ENCODE measurements at regions not wholly inside any gene's neighbourhood (a gene's known extent, or its start where the extent isn't known, plus 50 kb on each side); places are given as distances from the start of the nearest gene placed in this dataset.

- H3K27ac ChIP-seq, result no peak overlapping the region
- no peak for DNase-seq (ENCODE audit: low spot score in 2 of 2)
- intact Hi-C loops (cut with DNase I; ENCODE audit: low total_unique reads), result no loop called here
- H3K27me3 ChIP-seq, result no peaks in the 10 kb centered on the region
- no peaks in the 10 kb centered on the region for H3K9me3 ChIP-seq
- no peak for TF ChIP-seq POLR2AphosphoS5 (IDR thresholded peaks at IDR 0.05)
- TF ChIP-seq CTCF (IDR thresholded peaks at IDR 0.05), result no peak
- H3K36me3 ChIP-seq, result no peaks in the 10 kb centered on the region
- H3K4me1 ChIP-seq, result no peaks in the 10 kb centered on the region
- no peak overlapping the region for H3K4me3 ChIP-seq
These were observed 110.7 kb upstream of the CTSC start for GRCh38 chr11:88448131-88448670.

- Histone ChIP-seq H3K27me3 (no peaks in the 10 kb centered on the region), H3K4me1 (no peaks in the 10 kb centered on the region), H3K4me3 (no peak overlapping the region), H3K27ac (no peak overlapping the region), H3K9me3 (no peaks in the 10 kb centered on the region), H3K36me3 (no peaks in the 10 kb centered on the region)
- no peak for DNase-seq (ENCODE audit: low spot score in 2 of 2)
- TF ChIP-seq POLR2AphosphoS5 (IDR thresholded peaks at IDR 0.05) (no peak), CTCF (IDR thresholded peaks at IDR 0.05) (no peak), POLR2A (IDR thresholded peaks at IDR 0.05) (no peak)
- intact Hi-C loops (cut with DNase I; ENCODE audit: low total_unique reads), result no loop called here
These were observed 109.7 kb upstream of the CTSC start for GRCh38 chr11:88447281-88447680.

- intact Hi-C loops (cut with DNase I; ENCODE audit: low total_unique reads), result no loop called here
- no peak overlapping the region for H3K27ac ChIP-seq
- no peak for TF ChIP-seq CTCF (IDR thresholded peaks at IDR 0.05)
- no peak for TF ChIP-seq POLR2AphosphoS5 (IDR thresholded peaks at IDR 0.05)
- TF ChIP-seq POLR2A (IDR thresholded peaks at IDR 0.05), result no peak
- no peaks in the 10 kb centered on the region for H3K4me1 ChIP-seq
- no peaks in the 10 kb centered on the region for H3K9me3 ChIP-seq
- no peaks in the 10 kb centered on the region for H3K27me3 ChIP-seq
- no peak for DNase-seq (ENCODE audit: low spot score in 2 of 2)
- H3K36me3 ChIP-seq, result no peaks in the 10 kb centered on the region
- no peak overlapping the region for H3K4me3 ChIP-seq
These were observed 101.8 kb upstream of the CTSC start for GRCh38 chr11:88439356-88439755.

GRCh38 chr11:88438721-88439120 lies 101.2 kb upstream of the CTSC start:
- H3K9me3 ChIP-seq, result no peaks in the 10 kb centered on the region
- no peak for TF ChIP-seq POLR2AphosphoS5 (IDR thresholded peaks at IDR 0.05)
- intact Hi-C loops (cut with DNase I; ENCODE audit: low total_unique reads), result no loop called here
- no peak overlapping the region for H3K27ac ChIP-seq
- H3K4me1 ChIP-seq, result no peaks in the 10 kb centered on the region
- no peak overlapping the region for H3K4me3 ChIP-seq
- no peaks in the 10 kb centered on the region for H3K27me3 ChIP-seq
- no peaks in the 10 kb centered on the region for H3K36me3 ChIP-seq
- DNase-seq (ENCODE audit: low spot score in 2 of 2), result no peak

- no peaks in the 10 kb centered on the region for H3K36me3 ChIP-seq
- no peaks in the 10 kb centered on the region for H3K4me1 ChIP-seq
- TF ChIP-seq CTCF (IDR thresholded peaks at IDR 0.05), result no peak
- TF ChIP-seq POLR2A (IDR thresholded peaks at IDR 0.05), result no peak
- TF ChIP-seq POLR2AphosphoS5 (IDR thresholded peaks at IDR 0.05), result no peak
- no peak for DNase-seq (ENCODE audit: low spot score in 2 of 2)
- no peaks in the 10 kb centered on the region for H3K9me3 ChIP-seq
- no peak overlapping the region for H3K4me3 ChIP-seq
- no peak overlapping the region for H3K27ac ChIP-seq
- H3K27me3 ChIP-seq, result no peaks in the 10 kb centered on the region
- intact Hi-C loops (cut with DNase I; ENCODE audit: low total_unique reads), result no loop called here
These were observed 97.9 kb upstream of the CTSC start for GRCh38 chr11:88435415-88435814.
